ENCODE measurements at regions not wholly inside any gene's neighbourhood (a gene's known extent, or its start where the extent isn't known, plus 50 kb on each side); places are given as distances from the start of the nearest gene placed in this dataset.

GRCh38 chr10:62623223-62623622 is 181.3 kb upstream of the ADO start:
- intact Hi-C loops (cut with DNase I), result no loop called here
- no peak for TF ChIP-seq CTCF (IDR thresholded peaks at IDR 0.05)
- no peaks in the 10 kb centered on the region for H3K27me3 ChIP-seq
- no peak overlapping the region for H3K4me3 ChIP-seq
- H3K4me1 ChIP-seq, result peaks cover 5 to 34% of the 10 kb centered on the region in 2 donors
- DNase-seq (no peak), ATAC-seq (no peak)
- H3K27ac ChIP-seq, result no peak overlapping the region
- H3K36me3 ChIP-seq, result no peaks in the 10 kb centered on the region
- no peaks in the 10 kb centered on the region for H3K9me3 ChIP-seq

GRCh38 chr10:62625484-62625883 is 179.0 kb upstream of the ADO start:
- no peaks in the 10 kb centered on the region for H3K36me3 ChIP-seq
- H3K9me3 ChIP-seq, result no peaks in the 10 kb centered on the region
- no peak for DNase-seq
- peaks cover 0 to 11% of the 10 kb centered on the region in 2 donors for H3K4me1 ChIP-seq
- ATAC-seq, result no peak
- H3K27me3 ChIP-seq, result no peaks in the 10 kb centered on the region
- TF ChIP-seq CTCF (IDR thresholded peaks at IDR 0.05), result no peak
- H3K4me3 ChIP-seq, result no peak overlapping the region
- intact Hi-C loops (cut with DNase I), result no loop called here
- no peak overlapping the region for H3K27ac ChIP-seq

- Histone ChIP-seq H3K27ac (no peak overlapping the region), H3K9me3 (no peaks in the 10 kb centered on the region), H3K36me3 (no peaks in the 10 kb centered on the region), H3K27me3 (no peaks in the 10 kb centered on the region), H3K4me3 (no peak overlapping the region), H3K4me1 (peaks cover 0 to 8% of the 10 kb centered on the region in 2 donors)
- DNase-seq (no peak), ATAC-seq (no peak)
- no peak for TF ChIP-seq CTCF (IDR thresholded peaks at IDR 0.05)
- intact Hi-C loops (cut with DNase I), result no loop called here
Measured at GRCh38 chr10:62626079-62626478, 178.4 kb upstream of the ADO start.

- Histone ChIP-seq H3K27ac (no peak overlapping the region), H3K27me3 (no peaks in the 10 kb centered on the region), H3K36me3 (no peaks in the 10 kb centered on the region), H3K9me3 (no peaks in the 10 kb centered on the region), H3K4me1 (peaks cover 0 to 7% of the 10 kb centered on the region in 2 donors), H3K4me3 (no peak overlapping the region)
- intact Hi-C loops (cut with DNase I), result no loop called here
- ATAC-seq, result no peak
- TF ChIP-seq CTCF (IDR thresholded peaks at IDR 0.05), result no peak
- DNase-seq, result no peak
Measured at GRCh38 chr10:62626817-62627216, 177.7 kb upstream of the ADO start.

GRCh38 chr10:62627983-62628382 is 176.5 kb upstream of the ADO start:
- H3K27ac ChIP-seq, result no peak overlapping the region
- ATAC-seq, result no peak
- H3K27me3 ChIP-seq, result no peaks in the 10 kb centered on the region
- no peaks in the 10 kb centered on the region for H3K9me3 ChIP-seq
- H3K36me3 ChIP-seq, result no peaks in the 10 kb centered on the region
- H3K4me1 ChIP-seq, result peaks cover 0 to 19% of the 10 kb centered on the region in 2 donors
- no peak for DNase-seq
- no peak for TF ChIP-seq CTCF (IDR thresholded peaks at IDR 0.05)
- intact Hi-C loops (cut with DNase I), result no loop called here
- no peak overlapping the region for H3K4me3 ChIP-seq
